HL-60/S4 treated with retinoic acid at 250 ng/mL for 4 days and 3 days (cell line): ENCODE measurements at regions not wholly inside any gene's neighbourhood (a gene's known extent, or its start where the extent isn't known, plus 50 kb on each side); places are given as distances from the start of the nearest gene placed in this dataset.

Experiments used
- in situ Hi-C: fragments of 300-500 bp; cut with MboI; formaldehyde crosslinking; loops from 2 replicates; pipeline ENCODE4 v1.7.0; 2022; ENCODE audit warnings: low sequenced_read_pairs

DNA sequence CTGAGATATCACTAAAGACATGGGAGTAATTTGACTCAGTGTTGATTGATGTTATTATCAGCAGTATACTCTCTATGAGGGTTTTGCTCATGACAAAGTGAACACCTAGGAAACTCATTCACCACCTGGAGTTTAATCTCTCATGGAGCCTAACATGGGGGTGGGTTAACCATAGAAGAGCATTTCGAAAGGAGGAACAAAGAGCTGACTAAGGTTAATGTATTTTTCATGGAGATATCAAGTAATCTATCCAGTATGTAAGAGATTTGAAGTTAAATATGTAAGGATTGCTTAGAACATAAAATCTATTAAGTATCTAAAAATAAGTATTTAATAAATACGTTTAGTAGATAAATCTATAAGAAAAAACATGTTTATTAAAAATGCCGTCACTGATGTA is 917.8 kb downstream of the EPHA4 start:
- in situ Hi-C loops: no loop called here

DNA sequence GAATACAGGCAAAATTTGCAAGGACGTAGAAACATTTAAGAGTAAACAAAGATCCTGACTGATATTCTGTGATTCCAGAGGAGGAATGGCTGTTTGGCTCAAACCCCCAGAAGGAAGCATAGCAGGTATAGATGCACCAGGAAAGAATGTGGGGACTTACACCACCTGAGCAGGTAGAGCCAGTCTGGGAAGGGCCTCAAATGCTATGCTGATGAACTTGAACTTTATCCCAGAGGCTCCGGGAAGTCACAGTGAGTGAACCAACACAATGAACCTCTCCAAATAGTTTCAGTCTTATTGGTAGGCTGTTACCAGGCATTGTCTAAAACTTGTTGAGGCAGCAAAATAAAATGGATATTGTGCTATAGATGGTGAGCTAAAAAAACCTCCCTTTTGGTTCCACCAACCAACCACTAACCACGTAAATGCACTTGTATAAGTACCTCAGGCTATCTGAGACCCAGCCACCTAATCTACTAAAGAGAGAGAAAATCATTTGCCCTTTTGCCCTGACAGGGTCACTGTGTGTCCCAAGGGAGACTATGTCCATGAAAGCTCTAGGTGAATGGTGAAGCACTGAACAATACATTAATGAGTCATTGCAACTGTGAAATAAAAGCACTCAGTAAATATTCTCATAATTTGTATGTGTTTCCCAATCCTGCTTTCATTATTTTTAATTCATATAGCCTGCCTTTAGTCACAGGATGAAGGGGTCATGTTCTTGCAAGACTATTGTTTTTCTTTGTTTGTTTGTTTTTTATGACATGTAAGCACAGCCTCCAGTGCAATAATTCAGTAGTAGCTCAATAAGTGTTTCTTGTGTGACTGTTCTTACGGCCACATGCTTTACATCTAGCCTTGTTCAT is 911.6 kb downstream of the EPHA4 start:
- in situ Hi-C loops: no loop called here

DNA sequence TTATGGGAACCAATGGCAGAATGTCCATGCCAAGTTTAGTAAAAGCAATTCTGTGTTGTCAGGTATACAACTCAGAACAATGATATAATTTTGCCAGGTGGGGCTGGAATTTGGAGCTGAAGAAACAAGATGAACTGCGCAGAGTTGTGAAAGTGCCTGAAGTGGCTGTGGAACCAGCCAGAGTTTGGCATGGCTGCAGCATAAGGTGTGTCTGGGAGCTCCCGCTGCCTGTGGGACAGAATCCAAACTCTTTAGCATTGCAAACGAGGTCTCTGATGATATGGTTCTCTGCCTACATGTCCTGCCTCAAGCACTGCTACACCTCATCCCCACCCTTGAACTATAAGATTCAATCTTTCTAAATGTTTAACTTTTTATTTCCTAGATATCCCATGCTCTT is 909.7 kb downstream of the EPHA4 start:
- in situ Hi-C loops: no loop called here

DNA sequence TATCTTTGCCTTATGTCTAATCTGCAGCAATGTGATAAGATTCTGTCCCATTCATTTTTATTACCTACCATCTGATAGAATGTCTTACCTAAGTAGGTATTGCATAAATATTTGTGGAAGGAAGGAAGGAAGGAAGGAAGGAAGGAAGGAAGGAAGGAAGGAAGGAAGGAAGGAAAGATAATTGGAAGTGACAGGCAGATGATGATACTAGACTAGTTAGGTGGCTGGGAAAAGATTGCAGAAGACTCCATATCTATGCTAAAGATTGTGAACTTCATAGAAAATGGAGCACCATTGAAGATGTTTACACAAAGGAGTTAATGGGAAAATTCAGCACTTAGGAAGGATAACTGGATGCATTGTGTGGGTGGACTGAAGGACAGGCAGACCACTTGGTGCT is 909.0 kb downstream of the EPHA4 start:
- in situ Hi-C loops: no loop called here

DNA sequence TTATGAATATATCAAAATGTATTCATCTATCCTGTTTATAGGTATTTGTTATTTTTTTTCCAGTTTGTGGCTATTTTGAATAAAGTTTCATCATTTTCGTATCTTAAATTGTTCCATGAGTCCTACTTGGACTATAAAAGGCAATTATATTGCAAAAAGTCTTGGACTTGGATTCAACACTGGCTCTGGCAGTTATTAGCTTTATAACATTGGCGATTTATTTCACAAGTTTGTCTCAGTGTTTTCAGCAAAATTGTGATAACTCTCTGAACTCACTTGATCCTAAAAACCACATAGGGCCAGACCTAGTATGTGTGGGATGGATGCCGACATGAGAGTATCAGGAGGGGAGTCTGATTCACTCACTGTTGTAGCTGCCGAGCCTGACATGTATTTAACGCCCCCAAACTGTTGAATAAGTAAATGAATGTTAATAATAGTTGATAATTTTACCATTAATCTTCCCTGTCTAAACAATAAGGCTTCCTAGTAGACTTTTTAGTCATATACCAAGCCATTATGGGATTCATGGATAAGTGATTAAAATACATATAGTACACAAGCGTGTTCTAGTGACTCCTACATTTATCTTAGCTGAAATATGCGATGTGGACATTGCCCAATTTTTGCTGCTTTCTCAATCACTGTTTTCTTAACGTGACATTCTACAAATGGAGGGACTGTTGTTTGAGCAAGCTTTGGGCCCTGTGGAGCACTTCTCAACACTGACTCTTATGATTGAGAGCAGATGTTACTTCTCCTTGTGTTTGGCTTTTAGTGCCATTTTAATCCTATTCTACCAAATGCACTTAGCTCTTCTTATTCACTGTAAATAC is 907.6 kb downstream of the EPHA4 start:
- in situ Hi-C loops: no loop called here

DNA sequence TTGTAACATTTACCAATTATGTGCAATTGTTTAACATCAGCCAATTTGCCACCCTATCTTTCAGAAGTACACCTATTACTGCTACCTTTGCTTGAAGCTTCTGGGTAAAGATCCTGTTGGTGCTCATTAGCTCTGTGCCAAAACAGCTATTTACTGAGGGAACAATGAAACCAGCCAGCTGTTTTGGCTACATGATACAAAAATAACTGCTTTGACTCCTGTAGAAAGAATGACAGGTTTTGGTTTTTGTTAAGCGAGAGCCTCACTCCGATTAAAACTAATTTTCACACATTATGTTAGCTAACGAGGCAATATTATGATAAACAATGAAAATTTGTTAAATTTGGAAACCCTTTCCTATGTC is 907.0 kb downstream of the EPHA4 start:
- in situ Hi-C loops: no loop called here

DNA sequence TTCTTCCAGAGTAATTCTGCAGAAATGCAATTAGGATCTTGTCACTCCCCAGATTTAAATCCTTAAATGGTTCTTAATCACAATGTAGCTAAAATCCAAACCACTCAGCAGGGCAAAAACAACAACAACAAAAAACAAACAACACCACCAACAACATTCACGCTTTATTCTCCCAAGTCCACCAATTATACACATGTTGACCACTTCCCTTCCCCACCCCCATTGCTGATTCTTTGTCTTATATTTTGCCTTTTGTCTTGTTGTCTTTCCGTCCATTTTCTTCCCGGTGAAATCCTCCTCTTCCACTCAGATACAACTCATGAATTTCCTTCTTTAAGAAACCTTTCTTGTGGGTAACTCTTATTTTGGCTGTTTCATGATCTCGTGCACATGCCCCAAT is 902.8 kb downstream of the EPHA4 start:
- in situ Hi-C loops: no loop called here

DNA sequence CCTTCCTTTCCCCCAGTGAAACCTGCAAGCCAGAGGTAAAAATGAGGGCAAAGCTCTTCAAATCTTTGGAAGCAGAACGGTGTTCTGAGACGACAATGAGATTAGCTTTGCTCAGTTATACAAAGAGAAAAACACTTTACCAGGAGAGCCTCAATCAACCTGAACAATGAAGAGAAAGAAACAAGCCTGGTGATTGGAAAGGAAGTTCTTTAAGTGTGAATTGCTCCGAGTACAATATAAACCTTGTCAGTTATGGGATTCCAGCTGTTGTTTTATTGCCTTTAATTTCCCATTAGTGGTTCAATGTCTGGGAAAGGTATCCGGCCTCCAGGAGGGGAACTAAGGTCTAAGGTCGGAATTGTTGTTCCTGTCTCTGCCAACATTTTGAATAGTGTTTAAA is 901.6 kb downstream of the EPHA4 start:
- in situ Hi-C loops: no loop called here

DNA sequence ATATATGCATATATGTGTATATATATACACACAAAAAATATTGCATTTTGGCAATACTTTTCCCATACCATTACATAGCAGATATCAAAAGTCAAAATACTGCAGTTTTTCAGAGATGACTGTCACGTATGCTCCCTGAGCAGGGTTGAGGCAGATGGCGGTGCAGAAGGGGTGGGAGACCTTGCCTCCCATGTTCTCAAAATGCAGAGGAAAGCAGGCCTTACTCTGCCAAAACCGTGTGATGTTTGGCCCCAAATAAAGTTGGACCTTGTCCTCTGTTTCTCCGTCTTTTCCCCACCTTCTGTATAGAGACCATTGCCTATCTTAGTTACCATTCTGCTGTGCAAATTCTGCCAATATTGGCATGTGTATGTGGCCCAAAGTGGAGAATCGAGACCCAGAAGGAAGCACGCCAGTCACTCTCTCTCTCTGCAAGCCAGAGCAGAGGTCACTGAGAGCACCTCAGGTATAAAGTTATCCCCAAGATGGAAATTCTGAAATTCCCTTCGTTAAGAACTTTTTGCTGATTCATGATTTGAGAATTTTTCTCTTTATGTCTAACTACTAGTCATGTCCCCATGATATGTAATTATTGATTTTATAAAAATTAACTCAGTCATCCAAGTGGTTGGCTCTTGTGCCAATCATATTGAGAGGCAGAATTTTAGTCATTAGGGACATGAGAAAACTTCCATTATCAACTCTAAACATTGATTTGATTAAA is 898.8 kb downstream of the EPHA4 start:
- in situ Hi-C loops: no loop called here

DNA sequence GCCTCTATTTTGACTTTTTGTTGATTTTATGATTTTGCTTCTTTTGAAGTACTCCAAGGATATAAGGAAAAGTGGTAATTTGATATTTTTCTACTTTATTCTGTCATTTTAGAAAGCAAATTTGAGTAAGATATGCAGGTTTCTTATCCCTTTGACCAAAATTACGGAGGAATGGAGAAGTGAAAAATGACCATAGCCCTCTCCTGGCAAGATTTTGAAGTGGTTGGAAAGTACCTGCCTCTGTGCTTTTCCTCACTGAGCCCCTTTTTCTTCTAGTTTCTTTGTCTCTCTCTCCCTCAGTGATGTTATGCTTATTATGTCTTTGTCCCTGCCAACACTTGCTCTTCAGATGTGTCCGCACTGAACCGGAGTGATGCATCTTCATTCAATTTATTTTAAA is 898.1 kb downstream of the EPHA4 start:
- in situ Hi-C loops: no loop called here

DNA sequence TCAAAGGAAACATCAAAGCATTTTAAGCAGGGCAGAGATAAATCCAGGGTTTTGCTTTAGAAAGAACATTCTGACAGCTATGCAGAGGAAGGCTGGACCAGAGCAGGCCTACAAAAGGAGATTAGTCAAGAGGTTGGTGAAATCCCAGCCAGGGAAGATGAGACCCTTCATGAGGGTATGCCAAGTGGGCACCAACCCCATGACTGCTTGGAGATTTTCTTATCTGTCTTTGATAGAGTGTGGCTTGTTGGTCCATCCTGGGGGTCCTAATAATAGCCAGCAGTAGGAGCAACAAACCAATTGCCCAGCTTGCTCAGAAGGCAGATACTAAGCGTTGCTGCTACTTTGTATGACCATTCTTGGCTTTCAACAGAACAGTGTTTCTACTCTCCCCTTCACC is 895.4 kb downstream of the EPHA4 start:
- in situ Hi-C loops: loop anchor here (25.0 kb wide), 1 partner anchor 886 kb away; the partner anchor contains the start of gene EPHA4

DNA sequence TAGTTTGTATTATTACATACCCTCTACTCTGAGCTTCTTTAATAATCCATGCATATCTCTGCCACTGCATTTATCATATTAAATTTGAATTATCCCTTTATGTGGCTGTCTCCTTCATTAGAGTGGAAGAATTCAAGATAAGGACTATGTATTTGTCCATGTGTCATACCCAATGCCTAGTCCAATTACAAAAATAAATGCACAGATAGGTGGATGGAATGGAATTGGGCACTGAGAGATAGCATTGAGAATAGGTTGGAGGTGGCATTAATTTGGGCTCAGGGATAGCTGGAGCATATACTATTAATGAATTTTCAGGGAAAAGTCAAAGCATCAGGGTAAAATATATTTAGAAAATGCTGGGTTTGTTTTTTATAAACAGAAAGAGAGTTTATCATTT is 893.2 kb downstream of the EPHA4 start:
- in situ Hi-C loops: loop anchor here (25.0 kb wide), 1 partner anchor 883 kb away; the partner anchor contains the start of gene EPHA4

DNA sequence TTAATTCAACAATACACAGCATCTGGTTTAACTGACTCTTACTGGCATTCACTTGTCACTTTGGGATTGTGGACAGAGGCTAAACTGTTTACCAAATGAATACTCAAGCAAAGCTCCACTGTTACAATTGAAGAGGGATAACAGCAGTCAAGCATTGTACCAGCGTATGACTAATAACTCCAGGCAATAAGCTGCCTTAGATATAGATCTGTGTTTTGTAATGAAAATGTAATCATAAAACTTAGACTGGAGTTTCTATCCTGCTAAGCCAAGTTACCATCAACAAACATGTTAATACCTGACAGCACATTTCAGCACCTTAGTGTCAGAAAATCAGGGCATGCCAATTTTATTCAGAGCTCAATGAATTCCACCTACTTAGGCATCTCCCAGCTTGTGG is 889.5 kb downstream of the EPHA4 start:
- in situ Hi-C loops: loop anchor here (25.0 kb wide), 1 partner anchor 880 kb away; the partner anchor contains the start of gene EPHA4

DNA sequence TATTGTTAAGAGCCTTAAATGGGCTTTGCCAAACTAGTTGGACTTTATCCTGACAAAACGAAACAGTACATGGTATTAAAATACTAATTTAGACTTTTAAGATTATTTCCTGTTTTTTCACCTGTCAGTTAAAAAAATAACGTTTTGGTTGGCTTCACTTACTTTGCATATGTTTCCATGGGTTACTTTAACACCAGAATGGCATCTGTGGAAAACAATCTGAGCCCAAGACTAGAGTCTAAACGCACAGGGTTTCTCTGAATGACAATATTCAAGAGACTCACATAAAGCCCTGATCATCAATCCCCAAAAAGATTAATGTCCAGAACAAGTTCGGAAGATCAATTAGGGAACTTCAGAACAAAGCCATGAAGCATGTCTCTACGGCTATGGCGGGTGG is 888.0 kb downstream of the EPHA4 start:
- in situ Hi-C loops: loop anchor here (25.0 kb wide), 1 partner anchor 878 kb away; the partner anchor contains the start of gene EPHA4

DNA sequence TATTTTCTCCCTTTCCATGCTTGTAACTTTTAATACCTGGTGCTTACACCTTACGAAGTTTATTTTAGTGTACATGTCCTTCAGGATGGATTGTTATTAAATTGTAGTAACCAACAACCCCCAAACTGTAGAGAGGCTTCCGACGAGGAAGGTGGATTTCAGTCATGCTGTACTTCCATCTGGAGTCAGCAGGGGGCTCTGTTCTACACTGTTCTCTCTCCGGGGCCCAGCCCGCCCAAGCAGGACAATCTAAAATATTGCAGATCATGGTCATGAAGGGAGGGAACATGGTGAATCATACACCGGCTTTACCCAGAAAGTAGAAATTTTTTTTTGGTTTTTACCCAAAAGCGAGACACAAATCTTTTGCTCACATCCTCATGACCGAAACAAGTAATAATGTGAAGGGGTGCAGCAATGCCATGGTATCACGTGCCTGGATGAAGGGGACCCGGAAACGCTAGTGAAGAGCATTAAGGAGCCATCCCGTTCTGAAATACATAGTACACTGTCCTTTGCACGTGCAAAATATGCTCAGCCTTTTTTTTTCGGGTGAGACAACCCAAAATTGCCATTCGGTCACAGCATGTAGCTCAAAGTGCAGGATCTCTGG is 884.8 kb downstream of the EPHA4 start:
- in situ Hi-C loops: loop anchor here (25.0 kb wide), 1 partner anchor 875 kb away; the partner anchor contains the start of gene EPHA4

DNA sequence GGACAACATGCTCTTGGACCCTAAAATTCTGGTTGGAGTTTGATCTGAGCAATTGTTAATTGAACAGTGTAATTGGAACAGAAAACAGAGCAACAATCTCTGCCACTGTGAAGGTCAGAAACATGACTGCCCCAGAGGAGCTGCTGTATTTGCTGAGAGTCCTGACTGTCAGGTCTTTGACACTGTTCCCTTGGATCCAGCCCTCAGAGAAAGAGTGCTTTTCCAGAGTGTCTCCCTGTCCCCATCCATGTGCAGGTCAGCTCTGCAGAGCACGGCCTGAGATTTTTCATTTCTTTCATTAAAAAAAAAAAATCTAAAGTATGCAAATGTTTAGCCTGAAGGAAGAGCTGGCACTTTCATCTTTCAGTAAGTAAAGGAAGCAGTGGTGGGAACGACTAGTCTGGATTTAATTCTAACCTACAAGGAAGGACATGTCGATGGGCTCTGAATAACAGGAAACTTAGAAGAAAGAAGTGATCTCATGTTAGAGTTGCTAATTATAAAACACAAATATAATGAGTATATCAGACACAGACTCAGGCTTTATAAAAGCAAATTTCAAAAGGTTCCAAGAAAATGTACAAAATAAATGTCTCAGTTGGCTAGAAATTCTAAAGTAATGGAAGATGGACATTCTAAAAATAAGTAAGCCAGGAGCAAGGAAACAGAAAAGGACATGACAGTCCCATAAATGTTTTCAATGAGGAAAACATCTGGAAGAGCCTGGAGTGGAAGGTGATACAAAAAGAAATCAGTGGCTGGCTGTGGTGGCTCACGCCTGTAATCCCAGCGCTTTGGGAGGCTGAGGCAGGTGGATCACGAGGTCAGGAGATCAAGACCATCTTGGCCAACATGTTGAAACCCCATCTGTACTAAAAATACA is 876.5 kb downstream of the EPHA4 start:
- in situ Hi-C loops: loop anchor here (25.0 kb wide), 1 partner anchor 867 kb away; the partner anchor contains the start of gene EPHA4

DNA sequence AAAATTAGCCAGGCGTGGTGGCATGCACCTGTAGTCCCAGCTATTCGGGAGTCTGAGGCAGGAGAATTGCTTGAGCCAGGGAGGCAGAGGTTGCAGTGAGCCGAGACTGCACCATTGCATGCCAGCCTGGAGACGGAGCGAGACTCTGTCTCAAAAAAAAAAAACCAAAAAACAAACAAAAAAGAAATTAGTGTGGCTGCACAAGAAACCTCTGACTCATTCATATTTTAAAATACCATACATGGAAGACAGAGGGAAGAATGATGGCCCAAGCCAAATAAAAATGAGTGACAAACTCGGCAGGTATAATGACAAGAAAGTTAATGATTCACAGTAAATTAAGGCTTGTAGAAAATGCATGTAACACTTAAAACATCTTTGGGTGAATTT is 875.8 kb downstream of the EPHA4 start:
- in situ Hi-C loops: loop anchor here (25.0 kb wide), 1 partner anchor 866 kb away; the partner anchor contains the start of gene EPHA4

DNA sequence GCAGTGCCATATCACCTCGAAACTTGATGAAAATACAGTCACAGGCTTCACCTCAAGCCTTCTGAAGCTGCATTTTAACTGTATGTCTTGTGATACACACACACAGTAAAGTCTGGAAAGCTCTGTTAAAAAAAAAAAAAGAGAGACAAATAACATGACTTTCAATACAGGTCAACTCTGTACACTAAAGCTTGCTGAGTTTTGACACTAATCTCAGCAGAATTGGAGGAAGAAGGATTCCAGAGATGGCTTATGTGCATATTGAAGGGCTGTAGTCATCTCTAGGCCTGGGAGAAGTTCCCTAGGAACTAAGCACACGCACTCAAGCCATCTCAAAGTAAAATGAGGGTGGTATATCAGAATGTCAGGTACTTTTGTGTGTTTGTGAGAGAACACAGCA is 875.1 kb downstream of the EPHA4 start:
- in situ Hi-C loops: loop anchor here (25.0 kb wide), 1 partner anchor 865 kb away; the partner anchor contains the start of gene EPHA4

DNA sequence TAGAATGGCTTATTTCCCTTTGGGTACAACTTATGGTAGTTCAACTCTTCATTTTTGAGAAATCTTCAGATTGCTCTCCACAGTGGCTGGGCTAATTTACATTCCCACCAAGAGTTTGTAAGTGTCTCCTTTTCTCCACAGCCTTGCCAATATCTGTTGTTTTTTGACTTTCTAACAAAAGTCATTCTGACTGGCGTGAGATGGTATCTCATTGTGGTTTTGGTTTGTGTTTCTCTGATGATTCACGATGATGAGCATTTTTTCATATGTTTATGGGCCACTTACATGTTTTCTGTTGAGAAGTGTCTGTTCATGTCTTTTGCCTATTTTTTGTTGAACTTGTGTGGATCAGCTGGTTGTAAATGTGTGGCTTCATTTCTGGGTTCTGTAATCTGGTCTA is 871.0 kb downstream of the EPHA4 start:
- in situ Hi-C loops: no loop called here
